ENCODE measurements at regions not wholly inside any gene's neighbourhood (a gene's known extent, or its start where the extent isn't known, plus 50 kb on each side); places are given as distances from the start of the nearest gene placed in this dataset.

DNA sequence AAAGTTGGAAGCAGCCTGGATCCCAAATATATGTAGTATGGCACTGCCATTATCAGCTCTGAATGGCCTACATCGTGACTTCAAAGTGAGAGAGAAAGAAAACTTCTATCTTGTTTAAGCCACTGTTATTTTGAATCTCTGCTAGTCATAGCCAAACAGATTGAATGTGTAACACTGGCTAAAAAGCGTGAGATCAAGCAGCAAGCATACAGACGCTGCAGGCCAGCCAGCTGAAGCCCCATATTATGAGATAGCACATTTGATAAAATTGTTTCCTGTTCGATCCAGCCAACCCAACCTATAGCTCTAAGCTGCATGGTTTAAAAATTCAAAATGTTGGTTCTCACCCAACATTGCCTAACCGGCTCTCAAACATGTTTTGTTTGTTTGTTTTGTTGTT lies 95.0 kb downstream of the DUSP6 start:
- no peaks in the 10 kb centered on the region for H3K27me3 ChIP-seq (ENCODE audit: control insufficient read depth in 1 of 2, insufficient read depth in 2 of 2, low read length in 2 of 2)
- no peak overlapping the region for H3K9ac ChIP-seq (ENCODE audit: low read length in 2 of 2)
- no peak overlapping the region for H3K27ac ChIP-seq (ENCODE audit: low read length)
- H3K9me3 ChIP-seq (ENCODE audit: control insufficient read depth in 2 of 2, low read length in 2 of 2) = no peaks in the 10 kb centered on the region
- H3K4me3 ChIP-seq (ENCODE audit: low read length in 2 of 2) = no peak overlapping the region
- H3K36me3 ChIP-seq (ENCODE audit: control insufficient read depth in 2 of 2, insufficient read depth in 2 of 2, low read length in 2 of 2) = no peaks in the 10 kb centered on the region
- H3K4me1 ChIP-seq (ENCODE audit: control insufficient read depth, insufficient read depth, low read length) = peaks cover 4% of the 10 kb centered on the region

DNA sequence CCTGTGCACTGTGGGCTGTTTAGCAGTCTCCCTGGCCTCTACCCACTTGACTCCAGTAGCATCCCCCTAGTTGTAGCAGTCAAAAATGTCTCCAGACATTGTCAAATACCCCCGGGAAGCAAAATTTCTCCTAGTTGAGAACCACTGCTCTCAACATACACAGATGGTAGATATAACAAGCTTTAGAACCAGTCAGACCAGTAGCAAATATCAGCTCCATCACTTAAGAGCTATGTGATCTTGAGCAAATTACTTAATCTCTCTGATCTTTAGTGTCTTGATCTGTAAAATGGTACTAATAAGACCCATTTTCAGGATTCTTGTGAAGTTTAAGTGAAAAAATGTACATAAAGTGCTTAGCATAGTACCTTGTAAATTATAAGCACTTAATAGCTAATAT lies 96.2 kb downstream of the DUSP6 start:
- no peak overlapping the region for H3K4me3 ChIP-seq (ENCODE audit: low read length in 2 of 2)
- no peak overlapping the region for H3K9ac ChIP-seq (ENCODE audit: low read length in 2 of 2)
- no peaks in the 10 kb centered on the region for H3K9me3 ChIP-seq (ENCODE audit: control insufficient read depth in 2 of 2, low read length in 2 of 2)
- H3K27ac ChIP-seq (ENCODE audit: low read length) = no peak overlapping the region
- no peaks in the 10 kb centered on the region for H3K4me1 ChIP-seq (ENCODE audit: control insufficient read depth, insufficient read depth, low read length)
- H3K36me3 ChIP-seq (ENCODE audit: control insufficient read depth in 2 of 2, insufficient read depth in 2 of 2, low read length in 2 of 2) = no peaks in the 10 kb centered on the region
- H3K27me3 ChIP-seq (ENCODE audit: control insufficient read depth in 1 of 2, insufficient read depth in 2 of 2, low read length in 2 of 2) = no peaks in the 10 kb centered on the region

DNA sequence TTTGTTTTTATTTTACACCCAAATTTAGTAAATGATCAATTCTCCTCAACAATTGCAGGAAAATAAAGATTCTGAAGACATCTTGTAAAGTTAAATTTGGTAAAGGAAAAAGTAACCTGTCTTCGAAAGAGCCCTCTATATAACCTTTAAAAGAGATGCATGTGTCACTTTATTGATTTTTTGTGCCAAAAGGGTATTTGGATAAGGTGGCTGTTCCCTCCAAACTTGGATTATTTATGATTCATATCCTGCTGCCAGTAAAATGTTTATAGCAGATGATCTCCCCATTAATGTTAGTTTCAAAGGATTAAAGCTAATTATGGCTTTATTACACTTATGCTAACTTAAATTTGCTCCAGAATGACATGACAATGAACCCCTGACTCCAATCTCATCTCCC lies 98.8 kb downstream of the DUSP6 start:
- Histone ChIP-seq H3K4me3 (ENCODE audit: low read length in 2 of 2) (no peak overlapping the region), H3K9ac (ENCODE audit: low read length in 2 of 2) (no peak overlapping the region), H3K27ac (ENCODE audit: low read length) (no peak overlapping the region), H3K27me3 (ENCODE audit: control insufficient read depth in 1 of 2, insufficient read depth in 2 of 2, low read length in 2 of 2) (no peaks in the 10 kb centered on the region), H3K36me3 (ENCODE audit: control insufficient read depth in 2 of 2, insufficient read depth in 2 of 2, low read length in 2 of 2) (no peaks in the 10 kb centered on the region), H3K4me1 (ENCODE audit: control insufficient read depth, insufficient read depth, low read length) (no peaks in the 10 kb centered on the region), H3K9me3 (ENCODE audit: control insufficient read depth in 2 of 2, low read length in 2 of 2) (no peaks in the 10 kb centered on the region)

DNA sequence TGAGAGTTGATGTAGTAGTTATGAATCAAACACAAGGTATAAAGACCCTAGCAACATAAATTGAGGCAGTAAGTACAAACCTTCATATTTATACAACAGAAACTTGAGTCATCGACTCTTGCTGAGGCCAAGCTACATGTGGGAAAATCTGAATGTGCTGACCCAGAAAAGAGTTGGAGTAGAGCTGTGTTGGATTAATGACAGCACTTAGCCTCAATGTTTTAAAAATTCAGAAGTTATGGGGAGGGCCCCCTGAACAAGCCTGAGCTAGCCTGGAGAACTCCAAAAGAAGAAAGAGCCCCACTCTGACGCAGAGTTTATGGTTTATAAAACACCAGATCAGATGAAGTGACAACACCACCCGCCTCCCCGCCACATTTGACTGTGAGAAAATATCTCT lies 100.0 kb downstream of the DUSP6 start:
- no peaks in the 10 kb centered on the region for H3K27me3 ChIP-seq (ENCODE audit: control insufficient read depth in 1 of 2, insufficient read depth in 2 of 2, low read length in 2 of 2)
- H3K9ac ChIP-seq (ENCODE audit: low read length in 2 of 2) = no peak overlapping the region
- no peak overlapping the region for H3K27ac ChIP-seq (ENCODE audit: low read length)
- H3K4me3 ChIP-seq (ENCODE audit: low read length in 2 of 2) = no peak overlapping the region
- H3K9me3 ChIP-seq (ENCODE audit: control insufficient read depth in 2 of 2, low read length in 2 of 2) = no peaks in the 10 kb centered on the region
- H3K36me3 ChIP-seq (ENCODE audit: control insufficient read depth in 2 of 2, insufficient read depth in 2 of 2, low read length in 2 of 2) = no peaks in the 10 kb centered on the region
- H3K4me1 ChIP-seq (ENCODE audit: control insufficient read depth, insufficient read depth, low read length) = no peaks in the 10 kb centered on the region

DNA sequence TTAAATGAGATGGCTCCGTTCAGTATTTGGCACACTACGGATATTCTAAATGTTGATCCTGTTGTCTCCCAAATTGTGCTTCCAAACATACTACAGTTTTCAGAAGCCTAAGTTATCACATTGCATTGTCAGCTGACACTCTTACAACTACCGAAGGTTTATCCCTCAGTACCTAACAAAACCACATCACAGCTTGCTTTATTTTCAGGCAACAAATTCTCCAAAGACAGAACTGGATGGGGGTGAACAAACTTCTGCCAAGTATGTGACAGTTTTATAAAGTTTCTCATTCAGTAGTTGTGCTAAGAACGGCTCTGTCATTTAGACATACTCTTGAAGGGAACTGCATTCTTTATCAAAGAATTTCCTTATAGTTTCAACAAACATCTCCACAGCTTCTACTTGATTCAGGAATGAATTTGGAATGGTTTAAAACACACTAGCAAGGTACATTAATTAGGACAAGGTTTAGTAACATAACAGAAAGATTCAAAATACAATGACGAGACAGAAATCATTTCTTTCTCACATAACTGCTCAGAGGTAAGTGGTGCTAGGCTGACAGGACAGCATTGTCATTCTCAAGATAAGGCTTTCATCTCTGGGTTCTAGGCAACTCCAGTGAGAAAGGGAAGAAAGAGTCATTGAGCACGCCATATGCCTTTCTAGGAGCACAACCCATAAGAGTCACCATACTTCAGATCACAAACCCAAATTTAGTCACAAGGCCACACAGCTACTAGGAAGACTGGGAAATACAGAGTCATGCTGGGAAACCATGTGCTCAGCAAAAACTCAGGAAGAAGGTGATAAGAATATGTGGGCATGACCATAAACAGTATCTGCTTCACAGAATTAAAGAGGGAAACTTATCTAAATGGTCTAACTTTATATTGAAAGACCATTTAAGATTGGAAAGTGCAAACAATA lies 100.7 kb downstream of the DUSP6 start:
- Histone ChIP-seq H3K4me3 (ENCODE audit: low read length in 2 of 2) (no peak overlapping the region), H3K9me3 (ENCODE audit: control insufficient read depth in 2 of 2, low read length in 2 of 2) (no peaks in the 10 kb centered on the region), H3K27ac (ENCODE audit: low read length) (no peak overlapping the region), H3K9ac (ENCODE audit: low read length in 2 of 2) (no peak overlapping the region), H3K27me3 (ENCODE audit: control insufficient read depth in 1 of 2, insufficient read depth in 2 of 2, low read length in 2 of 2) (no peaks in the 10 kb centered on the region), H3K4me1 (ENCODE audit: control insufficient read depth, insufficient read depth, low read length) (no peaks in the 10 kb centered on the region), H3K36me3 (ENCODE audit: control insufficient read depth in 2 of 2, insufficient read depth in 2 of 2, low read length in 2 of 2) (no peaks in the 10 kb centered on the region)

DNA sequence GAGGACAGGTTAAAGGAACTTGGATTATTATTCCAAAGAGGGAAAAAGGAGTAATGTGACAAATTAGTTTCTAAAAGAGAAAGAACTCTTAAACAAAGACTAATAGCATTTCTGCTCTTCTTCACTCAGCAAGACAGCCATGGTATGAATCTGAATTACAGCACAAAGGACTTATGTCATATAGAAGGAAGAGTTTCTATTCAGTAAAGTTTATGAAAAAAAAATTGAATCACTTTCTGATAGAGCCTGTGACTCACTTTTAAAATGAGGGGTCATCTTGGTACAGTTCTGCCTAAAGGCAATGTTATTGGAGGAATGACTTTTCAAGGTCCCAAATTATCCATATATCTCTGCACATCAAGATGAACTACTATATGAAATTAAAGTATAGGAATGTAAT lies 101.7 kb downstream of the DUSP6 start:
- no peaks in the 10 kb centered on the region for H3K9me3 ChIP-seq (ENCODE audit: control insufficient read depth in 2 of 2, low read length in 2 of 2)
- no peak overlapping the region for H3K27ac ChIP-seq (ENCODE audit: low read length)
- H3K9ac ChIP-seq (ENCODE audit: low read length in 2 of 2) = no peak overlapping the region
- H3K4me3 ChIP-seq (ENCODE audit: low read length in 2 of 2) = no peak overlapping the region
- no peaks in the 10 kb centered on the region for H3K27me3 ChIP-seq (ENCODE audit: control insufficient read depth in 1 of 2, insufficient read depth in 2 of 2, low read length in 2 of 2)
- H3K36me3 ChIP-seq (ENCODE audit: control insufficient read depth in 2 of 2, insufficient read depth in 2 of 2, low read length in 2 of 2) = no peaks in the 10 kb centered on the region
- no peaks in the 10 kb centered on the region for H3K4me1 ChIP-seq (ENCODE audit: control insufficient read depth, insufficient read depth, low read length)

- Histone ChIP-seq H3K27ac (ENCODE audit: low read length) (no peak overlapping the region), H3K9me3 (ENCODE audit: control insufficient read depth in 2 of 2, low read length in 2 of 2) (no peaks in the 10 kb centered on the region), H3K9ac (ENCODE audit: low read length in 2 of 2) (no peak overlapping the region), H3K4me3 (ENCODE audit: low read length in 2 of 2) (no peak overlapping the region), H3K27me3 (ENCODE audit: control insufficient read depth in 1 of 2, insufficient read depth in 2 of 2, low read length in 2 of 2) (no peaks in the 10 kb centered on the region), H3K4me1 (ENCODE audit: control insufficient read depth, insufficient read depth, low read length) (peaks cover 1% of the 10 kb centered on the region), H3K36me3 (ENCODE audit: control insufficient read depth in 2 of 2, insufficient read depth in 2 of 2, low read length in 2 of 2) (no peaks in the 10 kb centered on the region)
These were observed 102.1 kb downstream of the DUSP6 start for GRCh38 chr12:89250213-89250612.

DNA sequence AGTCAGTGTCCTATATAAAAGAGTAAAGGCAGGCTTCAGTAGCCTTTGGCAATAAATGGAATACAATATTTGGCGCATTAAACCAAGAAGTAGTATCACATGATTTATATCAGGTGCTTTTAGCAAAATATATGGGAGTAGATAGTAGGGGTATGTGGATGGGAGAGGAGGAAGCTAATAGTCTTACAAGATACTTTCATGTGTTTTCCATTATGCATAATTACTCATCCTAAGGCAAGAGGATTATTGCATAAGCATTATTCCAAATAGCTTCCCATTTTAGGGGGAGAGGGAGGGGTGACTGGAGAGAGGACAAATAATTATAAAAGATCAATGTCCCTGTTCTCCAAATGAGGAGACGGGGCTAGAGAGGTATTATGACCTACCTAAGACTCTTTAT lies 104.3 kb downstream of the DUSP6 start:
- no peak overlapping the region for H3K9ac ChIP-seq (ENCODE audit: low read length in 2 of 2)
- no peak overlapping the region for H3K4me3 ChIP-seq (ENCODE audit: low read length in 2 of 2)
- H3K27ac ChIP-seq (ENCODE audit: low read length) = no peak overlapping the region
- peaks cover 9% of the 10 kb centered on the region for H3K4me1 ChIP-seq (ENCODE audit: control insufficient read depth, insufficient read depth, low read length)
- H3K9me3 ChIP-seq (ENCODE audit: control insufficient read depth in 2 of 2, low read length in 2 of 2) = no peaks in the 10 kb centered on the region
- no peaks in the 10 kb centered on the region for H3K27me3 ChIP-seq (ENCODE audit: control insufficient read depth in 1 of 2, insufficient read depth in 2 of 2, low read length in 2 of 2)
- no peaks in the 10 kb centered on the region for H3K36me3 ChIP-seq (ENCODE audit: control insufficient read depth in 2 of 2, insufficient read depth in 2 of 2, low read length in 2 of 2)

GRCh38 chr12:89247541-89247942 lies 104.8 kb downstream of the DUSP6 start:
- Histone ChIP-seq H3K27me3 (ENCODE audit: control insufficient read depth in 1 of 2, insufficient read depth in 2 of 2, low read length in 2 of 2) (no peaks in the 10 kb centered on the region), H3K9me3 (ENCODE audit: control insufficient read depth in 2 of 2, low read length in 2 of 2) (no peaks in the 10 kb centered on the region), H3K4me1 (ENCODE audit: control insufficient read depth, insufficient read depth, low read length) (peaks cover 9% of the 10 kb centered on the region), H3K36me3 (ENCODE audit: control insufficient read depth in 2 of 2, insufficient read depth in 2 of 2, low read length in 2 of 2) (no peaks in the 10 kb centered on the region), H3K4me3 (ENCODE audit: low read length in 2 of 2) (no peak overlapping the region), H3K27ac (ENCODE audit: low read length) (no peak overlapping the region), H3K9ac (ENCODE audit: low read length in 2 of 2) (no peak overlapping the region)

GRCh38 chr12:89245090-89245489 lies 107.2 kb downstream of the DUSP6 start:
- Histone ChIP-seq H3K4me3 (ENCODE audit: low read length in 2 of 2) (no peak overlapping the region), H3K9ac (ENCODE audit: low read length in 2 of 2) (no peak overlapping the region), H3K27me3 (ENCODE audit: control insufficient read depth in 1 of 2, insufficient read depth in 2 of 2, low read length in 2 of 2) (no peaks in the 10 kb centered on the region), H3K27ac (ENCODE audit: low read length) (no peak overlapping the region), H3K4me1 (ENCODE audit: control insufficient read depth, insufficient read depth, low read length) (peaks cover 9% of the 10 kb centered on the region), H3K9me3 (ENCODE audit: control insufficient read depth in 2 of 2, low read length in 2 of 2) (no peaks in the 10 kb centered on the region), H3K36me3 (ENCODE audit: control insufficient read depth in 2 of 2, insufficient read depth in 2 of 2, low read length in 2 of 2) (no peaks in the 10 kb centered on the region)

- Histone ChIP-seq H3K9ac (ENCODE audit: low read length in 2 of 2) (peak overlapping the region in 1 of 2 donors; percentile 6), H3K4me3 (ENCODE audit: low read length in 2 of 2) (peak overlapping the region in 1 of 2 donors; percentile 17), H3K36me3 (ENCODE audit: control insufficient read depth in 2 of 2, insufficient read depth in 2 of 2, low read length in 2 of 2) (no peaks in the 10 kb centered on the region), H3K9me3 (ENCODE audit: control insufficient read depth in 2 of 2, low read length in 2 of 2) (no peaks in the 10 kb centered on the region), H3K27ac (ENCODE audit: low read length) (no peak overlapping the region), H3K27me3 (ENCODE audit: control insufficient read depth in 1 of 2, insufficient read depth in 2 of 2, low read length in 2 of 2) (no peaks in the 10 kb centered on the region), H3K4me1 (ENCODE audit: control insufficient read depth, insufficient read depth, low read length) (peaks cover 9% of the 10 kb centered on the region)
These were observed 107.8 kb downstream of the DUSP6 start for GRCh38 chr12:89244536-89244935.
